Jurkat, Clone E6-1 (cell line): ENCODE measurements at regions not wholly inside any gene's neighbourhood (a gene's known extent, or its start where the extent isn't known, plus 50 kb on each side); places are given as distances from the start of the nearest gene placed in this dataset.

Source experiments
- DNase-seq: peaks from one replicate; pipeline ENCODE4 v3.0.0-alpha.2; 2011; ENCODE audit warnings: low read depth, low spot score
- H3K4me3 ChIP-seq: 2 replicates; pipeline ENCODE4 v1.5.1; 2011; ENCODE audit warnings: mild to moderate bottlenecking, low read length, control low read depth, moderate library complexity

- no peak for DNase-seq
- no peak overlapping the region for H3K4me3 ChIP-seq
Measured at GRCh38 chr1:30187413-30188023, 535.9 kb downstream of the MATN1 start.

GRCh38 chr1:30186586-30186985 is 536.8 kb downstream of the MATN1 start:
- H3K4me3 ChIP-seq, result no peak overlapping the region
- DNase-seq, result no peak

GRCh38 chr1:30185809-30186208 is 537.6 kb downstream of the MATN1 start:
- H3K4me3 ChIP-seq, result no peak overlapping the region
- DNase-seq, result no peak

- no peak overlapping the region for H3K4me3 ChIP-seq
- no peak for DNase-seq
Measured at GRCh38 chr1:30185313-30185712, 538.1 kb downstream of the MATN1 start.

- DNase-seq, result no peak
- H3K4me3 ChIP-seq, result no peak overlapping the region
Measured at GRCh38 chr1:30184393-30185141, 538.8 kb downstream of the MATN1 start.

GRCh38 chr1:30183895-30184294 is 539.5 kb downstream of the MATN1 start:
- no peak for DNase-seq
- no peak overlapping the region for H3K4me3 ChIP-seq

GRCh38 chr1:30183006-30183405 is 540.4 kb downstream of the MATN1 start:
- H3K4me3 ChIP-seq, result no peak overlapping the region
- DNase-seq, result no peak

GRCh38 chr1:30179942-30180543 is 543.3 kb downstream of the MATN1 start:
- no peak overlapping the region for H3K4me3 ChIP-seq
- DNase-seq, result no peak

GRCh38 chr1:30176477-30176876 is 546.9 kb downstream of the MATN1 start:
- no peak overlapping the region for H3K4me3 ChIP-seq
- DNase-seq, result no peak

- no peak for DNase-seq
- H3K4me3 ChIP-seq, result no peak overlapping the region
Measured at GRCh38 chr1:30174499-30174898, 548.9 kb downstream of the MATN1 start.

GRCh38 chr1:30173560-30173959 is 549.8 kb downstream of the MATN1 start:
- no peak for DNase-seq
- H3K4me3 ChIP-seq, result no peak overlapping the region

- DNase-seq, result no peak
- H3K4me3 ChIP-seq, result no peak overlapping the region
Measured at GRCh38 chr1:30172757-30173156, 550.6 kb downstream of the MATN1 start.

- H3K4me3 ChIP-seq, result no peak overlapping the region
- DNase-seq, result no peak
Measured at GRCh38 chr1:30172299-30172694, 551.1 kb downstream of the MATN1 start.

- DNase-seq, result no peak
- no peak overlapping the region for H3K4me3 ChIP-seq
Measured at GRCh38 chr1:30171537-30172298, 551.7 kb downstream of the MATN1 start.

- DNase-seq, result no peak
Measured at GRCh38 chr1:30169269-30169668, 554.1 kb downstream of the MATN1 start.

GRCh38 chr1:30166174-30166573 is 557.2 kb downstream of the MATN1 start:
- no peak for DNase-seq
- H3K4me3 ChIP-seq, result no peak overlapping the region

More at GRCh38 chr1:30169269-30169668, 554.1 kb downstream of the MATN1 start:
- H3K4me3 ChIP-seq, result no peak overlapping the region

- H3K4me3 ChIP-seq, result no peak overlapping the region
- no peak for DNase-seq
Measured at GRCh38 chr1:30165116-30165515, 558.3 kb downstream of the MATN1 start.

GRCh38 chr1:30164693-30165092 is 558.7 kb downstream of the MATN1 start:
- no peak overlapping the region for H3K4me3 ChIP-seq
- DNase-seq, result no peak

- no peak for DNase-seq
- H3K4me3 ChIP-seq, result no peak overlapping the region
Measured at GRCh38 chr1:30162565-30162964, 560.8 kb downstream of the MATN1 start.

GRCh38 chr1:30161953-30162352 is 561.4 kb downstream of the MATN1 start:
- no peak overlapping the region for H3K4me3 ChIP-seq
- no peak for DNase-seq
